ENCODE measurements at regions not wholly inside any gene's neighbourhood (a gene's known extent, or its start where the extent isn't known, plus 50 kb on each side); places are given as distances from the start of the nearest gene placed in this dataset.

DNA sequence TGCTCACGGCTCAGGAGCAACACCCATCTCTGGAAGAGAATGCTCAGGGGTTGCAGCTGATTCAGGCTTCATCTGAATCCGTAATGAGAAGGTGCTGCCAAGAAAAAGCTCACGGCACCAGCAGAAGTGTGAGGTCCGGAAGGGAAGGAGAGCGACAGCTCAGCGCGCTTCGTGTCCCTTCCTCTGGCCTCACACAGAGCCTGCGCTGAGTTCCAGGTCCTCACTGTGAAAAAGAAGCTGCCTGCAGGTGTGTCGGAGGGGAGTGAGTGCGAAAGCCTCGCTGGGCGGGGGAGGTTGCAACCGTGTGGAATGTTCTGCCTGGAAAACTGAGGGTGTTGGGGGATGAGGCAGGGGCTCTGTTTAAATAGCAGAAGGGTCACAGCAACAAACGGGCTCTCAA is 76.2 kb upstream of the TWIST2 start:
- TF ChIP-seq POLR2A (IDR thresholded peaks at IDR 0.05; ENCODE audit: low read depth) (no peak), POLR2AphosphoS5 (IDR thresholded peaks at IDR 0.05) (no peak), EP300 (IDR thresholded peaks at IDR 0.05) (no peak)
- TF ChIP-seq, protein P1, sequence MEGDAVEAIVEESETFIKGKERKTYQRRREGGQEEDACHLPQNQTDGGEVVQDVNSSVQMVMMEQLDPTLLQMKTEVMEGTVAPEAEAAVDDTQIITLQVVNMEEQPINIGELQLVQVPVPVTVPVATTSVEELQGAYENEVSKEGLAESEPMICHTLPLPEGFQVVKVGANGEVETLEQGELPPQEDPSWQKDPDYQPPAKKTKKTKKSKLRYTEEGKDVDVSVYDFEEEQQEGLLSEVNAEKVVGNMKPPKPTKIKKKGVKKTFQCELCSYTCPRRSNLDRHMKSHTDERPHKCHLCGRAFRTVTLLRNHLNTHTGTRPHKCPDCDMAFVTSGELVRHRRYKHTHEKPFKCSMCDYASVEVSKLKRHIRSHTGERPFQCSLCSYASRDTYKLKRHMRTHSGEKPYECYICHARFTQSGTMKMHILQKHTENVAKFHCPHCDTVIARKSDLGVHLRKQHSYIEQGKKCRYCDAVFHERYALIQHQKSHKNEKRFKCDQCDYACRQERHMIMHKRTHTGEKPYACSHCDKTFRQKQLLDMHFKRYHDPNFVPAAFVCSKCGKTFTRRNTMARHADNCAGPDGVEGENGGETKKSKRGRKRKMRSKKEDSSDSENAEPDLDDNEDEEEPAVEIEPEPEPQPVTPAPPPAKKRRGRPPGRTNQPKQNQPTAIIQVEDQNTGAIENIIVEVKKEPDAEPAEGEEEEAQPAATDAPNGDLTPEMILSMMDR (IDR thresholded peaks at IDR 0.05), result no peak

Measured in esophagus muscularis mucosa (tissue), 4 donors.